ENCODE measurements at regions not wholly inside any gene's neighbourhood (a gene's known extent, or its start where the extent isn't known, plus 50 kb on each side); places are given as distances from the start of the nearest gene placed in this dataset.
A peak's percentile ranks its signal among the peaks of the same experiment; 100 is the strongest.

DNA sequence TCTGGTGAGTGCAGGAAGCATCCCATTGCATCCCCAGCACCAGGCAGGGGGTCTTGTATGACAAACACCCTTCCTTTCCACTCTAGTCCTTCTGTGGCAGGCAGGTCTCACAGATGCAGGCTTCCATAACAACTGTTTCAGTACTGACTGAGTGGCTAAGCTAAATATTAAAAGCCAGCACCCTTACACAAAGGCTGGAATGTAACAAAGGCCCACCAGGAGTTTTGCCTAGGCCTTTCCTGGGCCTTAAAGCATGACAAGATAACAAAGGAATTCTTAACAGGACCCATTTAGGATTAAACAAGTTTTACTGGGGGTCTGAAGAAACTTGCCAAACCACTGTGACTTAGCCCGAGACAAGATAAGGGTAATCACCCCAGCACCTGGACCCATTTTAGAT lies 228.9 kb upstream of the RPL38 start:
- no peak for TF ChIP-seq ZBTB21 (CRISPR knock-in tag; IDR thresholded peaks at IDR 0.05; ENCODE audit: borderline replicate concordance)
- TF ChIP-seq SP1 (CRISPR knock-in tag; conservative IDR thresholded peaks at IDR 0.05), result no peak
- TF ChIP-seq, protein P1, sequence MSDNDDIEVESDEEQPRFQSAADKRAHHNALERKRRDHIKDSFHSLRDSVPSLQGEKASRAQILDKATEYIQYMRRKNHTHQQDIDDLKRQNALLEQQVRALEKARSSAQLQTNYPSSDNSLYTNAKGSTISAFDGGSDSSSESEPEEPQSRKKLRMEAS (CRISPR knock-in tag; IDR thresholded peaks at IDR 0.05), result no peak
- TF ChIP-seq, protein P2, sequence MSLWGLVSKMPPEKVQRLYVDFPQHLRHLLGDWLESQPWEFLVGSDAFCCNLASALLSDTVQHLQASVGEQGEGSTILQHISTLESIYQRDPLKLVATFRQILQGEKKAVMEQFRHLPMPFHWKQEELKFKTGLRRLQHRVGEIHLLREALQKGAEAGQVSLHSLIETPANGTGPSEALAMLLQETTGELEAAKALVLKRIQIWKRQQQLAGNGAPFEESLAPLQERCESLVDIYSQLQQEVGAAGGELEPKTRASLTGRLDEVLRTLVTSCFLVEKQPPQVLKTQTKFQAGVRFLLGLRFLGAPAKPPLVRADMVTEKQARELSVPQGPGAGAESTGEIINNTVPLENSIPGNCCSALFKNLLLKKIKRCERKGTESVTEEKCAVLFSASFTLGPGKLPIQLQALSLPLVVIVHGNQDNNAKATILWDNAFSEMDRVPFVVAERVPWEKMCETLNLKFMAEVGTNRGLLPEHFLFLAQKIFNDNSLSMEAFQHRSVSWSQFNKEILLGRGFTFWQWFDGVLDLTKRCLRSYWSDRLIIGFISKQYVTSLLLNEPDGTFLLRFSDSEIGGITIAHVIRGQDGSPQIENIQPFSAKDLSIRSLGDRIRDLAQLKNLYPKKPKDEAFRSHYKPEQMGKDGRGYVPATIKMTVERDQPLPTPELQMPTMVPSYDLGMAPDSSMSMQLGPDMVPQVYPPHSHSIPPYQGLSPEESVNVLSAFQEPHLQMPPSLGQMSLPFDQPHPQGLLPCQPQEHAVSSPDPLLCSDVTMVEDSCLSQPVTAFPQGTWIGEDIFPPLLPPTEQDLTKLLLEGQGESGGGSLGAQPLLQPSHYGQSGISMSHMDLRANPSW (CRISPR knock-in tag; conservative IDR thresholded peaks at IDR 0.05; ENCODE audit: low read depth), result no peak
- TF ChIP-seq OVOL2 (CRISPR knock-in tag; IDR thresholded peaks at IDR 0.05; ENCODE audit: borderline replicate concordance), result no peak
- TF ChIP-seq HMGA2 (CRISPR knock-in tag; IDR thresholded peaks at IDR 0.05), result no peak
- TF ChIP-seq RELA (CRISPR knock-in tag; IDR thresholded peaks at IDR 0.05; ENCODE audit: borderline replicate concordance), result no peak
- TF ChIP-seq ZNF423 (CRISPR knock-in tag; IDR thresholded peaks at IDR 0.05), result peak; percentile 59; the same call in 1 of the 2 replicates
- ATAC-seq, result no peak; the same call in 1 of the 2 replicates
- CTCF ChIA-PET, result interaction anchor here (0.7 to 1.7 kb wide), 5 partner anchors 22 to 328 kb away, joined by 3 to 7 read pairs (median 4); no protein-coding TSS in a partner anchor
- H3K4me1 Mint-ChIP-seq, result peaks cover 14% of the 10 kb centered on the region
- peaks cover 4% of the 10 kb centered on the region; the same call in 1 of the 2 replicates for H3K27me3 Mint-ChIP-seq (ENCODE audit: low read depth)
- no peak overlapping the region for H3K4me3 Mint-ChIP-seq
- H3K9me3 Mint-ChIP-seq, result no peaks in the 10 kb centered on the region
- POLR2A ChIA-PET, result interaction anchor here (0.7 kb wide), 1 partner anchor 546 kb away, joined by 8 read pairs; no protein-coding TSS in a partner anchor
- DNase-seq (ENCODE audit: low spot score), result no peak
- peak overlapping the region; percentile 65; the same call in 1 of the 2 replicates for H3K27ac Mint-ChIP-seq
- no peaks in the 10 kb centered on the region for H3K36me3 Mint-ChIP-seq

DNA sequence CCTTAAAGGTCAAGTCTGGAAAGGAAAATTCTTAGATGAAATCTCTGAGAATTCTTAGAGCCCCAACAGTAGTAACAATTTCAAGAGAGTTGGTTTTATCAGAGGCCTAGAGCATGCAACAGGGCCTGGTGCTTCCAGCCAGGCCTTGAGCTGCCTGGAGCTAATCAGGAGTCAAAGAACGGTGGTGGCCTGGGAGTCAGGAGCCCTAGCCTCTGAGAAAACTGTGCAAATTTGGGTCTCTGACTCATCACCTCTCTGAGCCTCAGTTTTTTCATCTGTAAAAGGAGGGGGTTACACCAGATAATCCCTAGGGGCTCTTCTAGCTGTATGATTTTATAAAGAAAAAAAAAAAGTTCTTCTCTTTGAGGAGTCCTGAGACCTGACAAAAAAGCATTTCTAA lies 227.3 kb upstream of the RPL38 start:
- Mint-ChIP-seq H3K36me3 (no peaks in the 10 kb centered on the region), H3K9me3 (no peaks in the 10 kb centered on the region), H3K4me1 (peaks cover 21% of the 10 kb centered on the region), H3K4me3 (no peak overlapping the region), H3K27me3 (ENCODE audit: low read depth) (no peaks in the 10 kb centered on the region), H3K27ac (no peak overlapping the region)
- ATAC-seq, result no peak
- CTCF ChIA-PET, result interaction anchor here (0.7 to 1.3 kb wide), 3 partner anchors 113 to 330 kb away, joined by 3 to 5 read pairs (median 3); no protein-coding TSS in a partner anchor
- TF ChIP-seq, protein P3, sequence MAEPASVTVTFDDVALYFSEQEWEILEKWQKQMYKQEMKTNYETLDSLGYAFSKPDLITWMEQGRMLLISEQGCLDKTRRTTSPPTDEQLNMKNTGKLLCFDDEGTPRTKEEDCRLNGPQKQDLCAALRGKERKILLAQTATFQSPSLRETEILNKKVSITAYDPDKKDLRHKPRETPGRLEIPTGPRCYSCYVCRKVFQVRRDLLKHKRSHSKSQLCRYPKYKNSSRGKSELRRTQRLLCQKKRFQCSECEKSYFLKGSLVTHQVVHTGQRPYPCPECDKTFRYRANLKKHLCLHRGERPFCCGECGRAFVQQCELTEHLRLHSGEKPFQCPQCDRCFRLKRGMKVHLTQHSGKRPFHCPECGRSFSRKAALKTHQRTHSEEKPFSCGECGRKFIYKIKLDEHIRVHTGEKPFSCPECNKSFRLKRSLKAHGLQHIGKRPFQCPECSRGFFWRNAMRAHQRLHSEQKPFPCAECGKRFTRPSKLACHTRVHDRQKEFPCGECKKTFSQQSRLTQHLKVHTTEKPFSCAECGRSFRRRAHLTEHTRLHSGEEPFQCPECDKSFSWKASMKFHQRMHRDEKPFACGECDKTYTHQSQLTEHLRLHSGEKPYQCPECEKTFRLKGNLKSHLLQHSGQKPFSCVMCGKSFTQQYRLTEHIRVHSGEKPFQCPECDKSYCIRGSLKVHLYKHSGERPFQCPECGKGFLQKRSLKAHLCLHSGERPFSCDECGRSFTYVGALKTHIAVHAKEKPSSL (CRISPR knock-in tag; conservative IDR thresholded peaks at IDR 0.05), result no peak
- TF ChIP-seq ZBTB21 (CRISPR knock-in tag; IDR thresholded peaks at IDR 0.05; ENCODE audit: borderline replicate concordance) (no peak), OVOL2 (CRISPR knock-in tag; IDR thresholded peaks at IDR 0.05; ENCODE audit: borderline replicate concordance) (no peak), TP53 (CRISPR knock-in tag; IDR thresholded peaks at IDR 0.05) (no peak), NR2C2 (CRISPR knock-in tag; IDR thresholded peaks at IDR 0.05) (no peak), ZNF396 (CRISPR knock-in tag; IDR thresholded peaks at IDR 0.05; ENCODE audit: borderline replicate concordance) (no peak), GABPB1 (CRISPR knock-in tag; IDR thresholded peaks at IDR 0.05) (no peak), TEAD1 (CRISPR knock-in tag; IDR thresholded peaks at IDR 0.05) (no peak)
- TF ChIP-seq, protein P4, sequence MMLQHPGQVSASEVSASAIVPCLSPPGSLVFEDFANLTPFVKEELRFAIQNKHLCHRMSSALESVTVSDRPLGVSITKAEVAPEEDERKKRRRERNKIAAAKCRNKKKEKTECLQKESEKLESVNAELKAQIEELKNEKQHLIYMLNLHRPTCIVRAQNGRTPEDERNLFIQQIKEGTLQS (CRISPR knock-in tag; conservative IDR thresholded peaks at IDR 0.05), result no peak
- no peak for DNase-seq (ENCODE audit: low spot score)
- POLR2A ChIA-PET, result no interaction called here

DNA sequence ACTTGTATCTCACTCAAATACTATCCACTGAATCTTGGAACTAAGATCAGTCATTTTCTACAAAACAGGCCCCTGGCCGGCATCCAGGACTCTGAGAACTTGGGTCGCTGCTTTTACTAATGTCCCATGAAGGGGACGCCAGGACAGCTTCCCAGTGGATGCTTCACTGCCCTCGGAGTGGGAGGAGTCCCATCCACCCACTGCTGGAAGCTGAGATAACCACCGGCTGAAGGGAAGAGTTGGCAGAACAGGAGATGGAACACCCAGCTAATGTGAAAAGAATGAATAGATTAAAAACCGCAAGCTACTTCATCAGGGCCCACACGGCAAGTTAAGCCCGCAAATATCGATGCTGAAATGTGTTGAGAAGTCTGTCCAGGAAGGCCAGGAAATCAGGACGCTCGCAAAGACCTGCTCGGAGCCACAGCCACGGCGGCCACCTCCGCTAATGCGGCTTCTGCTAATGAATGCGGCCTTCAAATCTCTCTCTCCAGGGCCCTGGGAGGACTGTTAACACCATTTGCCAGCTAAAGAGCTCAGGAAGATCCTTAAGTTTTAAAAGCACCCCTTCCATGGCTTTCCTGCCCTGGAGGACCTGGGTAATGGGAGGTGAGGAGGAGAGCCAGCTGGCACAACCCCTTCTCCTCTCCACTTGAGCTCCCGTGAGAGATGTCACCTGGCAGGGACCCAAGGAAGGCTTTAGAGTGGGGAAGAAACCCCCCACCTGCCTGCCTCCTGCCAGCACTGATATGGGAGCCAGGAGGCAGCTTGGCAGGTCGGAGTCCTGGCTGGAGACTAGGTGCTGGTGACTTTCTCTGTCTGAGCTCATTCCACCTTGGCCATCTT lies 226.6 kb upstream of the RPL38 start:
- ATAC-seq, result no peak
- peaks cover 24% of the 10 kb centered on the region for H3K4me1 Mint-ChIP-seq
- no peaks in the 10 kb centered on the region for H3K27me3 Mint-ChIP-seq (ENCODE audit: low read depth)
- DNase-seq (ENCODE audit: low spot score), result no peak
- POLR2A ChIA-PET, result no interaction called here
- H3K4me3 Mint-ChIP-seq, result no peak overlapping the region
- no peak for TF ChIP-seq FOXJ3 (CRISPR knock-in tag; IDR thresholded peaks at IDR 0.05; ENCODE audit: borderline replicate concordance)
- H3K27ac Mint-ChIP-seq, result no peak overlapping the region
- H3K9me3 Mint-ChIP-seq, result no peaks in the 10 kb centered on the region
- H3K36me3 Mint-ChIP-seq, result no peaks in the 10 kb centered on the region
- CTCF ChIA-PET, result interaction anchor here (1.0 to 1.3 kb wide), 3 partner anchors 113 to 330 kb away, joined by 3 to 5 read pairs (median 3); no protein-coding TSS in a partner anchor
